Memory B cell (primary cell): ENCODE measurements at regions not wholly inside any gene's neighbourhood (a gene's known extent, or its start where the extent isn't known, plus 50 kb on each side); places are given as distances from the start of the nearest gene placed in this dataset.
"Not testable (repeated sequence)": the region's sequence is repeated elsewhere in the genome, so short reads cannot be mapped to it uniquely, and the experiment has no call there.

Source experiments
- ATAC-seq: fragments of 150-1000 bp; cut with Tn5 transposase; 2 replicates; pipeline ENCODE4 v1.10.0; 2021; ENCODE audit warnings: low read depth, mild to moderate bottlenecking, moderate library complexity
- DNase-seq, 2 donors: peaks; one replicate each; pipeline ENCODE4 v3.0.0; 2022; ENCODE audit warnings: low spot score in 2 of 2
- H3K27ac Mint-ChIP-seq: one replicate; pipeline ENCODE4 v1.8.0; 2022; ENCODE audit warnings: mild to moderate bottlenecking, moderate library complexity, mixed read lengths
- H3K27me3 Mint-ChIP-seq: one replicate; pipeline ENCODE4 v1.8.0; 2022; ENCODE audit warnings: mixed read lengths
- H3K36me3 Mint-ChIP-seq: one replicate; pipeline ENCODE4 v1.8.0; 2022; ENCODE audit warnings: mild to moderate bottlenecking, mixed read lengths
- H3K4me1 Mint-ChIP-seq: one replicate; pipeline ENCODE4 v1.8.0; 2022; ENCODE audit warnings: mixed read lengths
- H3K4me3 Mint-ChIP-seq: one replicate; pipeline ENCODE4 v1.8.0; 2022; ENCODE audit warnings: mild to moderate bottlenecking, moderate library complexity, mixed read lengths
- H3K9me3 Mint-ChIP-seq: one replicate; pipeline ENCODE4 v1.8.0; 2022; ENCODE audit warnings: mixed read lengths

DNA sequence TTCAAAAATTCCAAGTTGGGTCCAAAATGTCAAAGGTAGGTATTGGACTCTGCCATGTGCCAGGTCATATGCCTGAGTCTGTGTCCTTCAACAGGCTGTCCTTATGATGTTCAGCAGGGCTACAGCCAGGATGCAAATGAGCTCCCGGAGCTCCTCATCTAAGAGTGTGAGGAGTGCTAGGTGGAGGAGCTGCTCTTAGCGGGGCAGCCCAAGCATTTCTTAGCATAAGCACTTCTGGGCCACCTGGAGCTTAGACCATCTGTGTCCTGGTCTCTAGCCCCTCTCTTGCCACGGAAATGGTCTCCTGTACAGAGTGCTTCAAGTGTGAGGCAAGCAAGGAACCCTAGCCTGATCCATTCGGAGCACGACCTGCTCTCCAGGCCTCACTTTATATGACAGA, 64.6 kb upstream of the PRR23C start:
- H3K4me1 Mint-ChIP-seq = peaks cover 3% of the 10 kb centered on the region
- no peak for ATAC-seq
- peaks cover 10% of the 10 kb centered on the region for H3K27me3 Mint-ChIP-seq
- no peak overlapping the region for H3K4me3 Mint-ChIP-seq
- no peak overlapping the region for H3K27ac Mint-ChIP-seq
- H3K36me3 Mint-ChIP-seq = no peaks in the 10 kb centered on the region
- DNase-seq = no peak
- no peaks in the 10 kb centered on the region for H3K9me3 Mint-ChIP-seq

- H3K4me1 Mint-ChIP-seq = peaks cover 3% of the 10 kb centered on the region
- peaks cover 10% of the 10 kb centered on the region for H3K27me3 Mint-ChIP-seq
- no peak for DNase-seq
- no peak for ATAC-seq
- H3K4me3 Mint-ChIP-seq = no peak overlapping the region
- no peaks in the 10 kb centered on the region for H3K36me3 Mint-ChIP-seq
- H3K27ac Mint-ChIP-seq = no peak overlapping the region
- H3K9me3 Mint-ChIP-seq = no peaks in the 10 kb centered on the region
Observed at GRCh38 chr3:139110072-139110830, 65.6 kb upstream of the PRR23C start.

DNA sequence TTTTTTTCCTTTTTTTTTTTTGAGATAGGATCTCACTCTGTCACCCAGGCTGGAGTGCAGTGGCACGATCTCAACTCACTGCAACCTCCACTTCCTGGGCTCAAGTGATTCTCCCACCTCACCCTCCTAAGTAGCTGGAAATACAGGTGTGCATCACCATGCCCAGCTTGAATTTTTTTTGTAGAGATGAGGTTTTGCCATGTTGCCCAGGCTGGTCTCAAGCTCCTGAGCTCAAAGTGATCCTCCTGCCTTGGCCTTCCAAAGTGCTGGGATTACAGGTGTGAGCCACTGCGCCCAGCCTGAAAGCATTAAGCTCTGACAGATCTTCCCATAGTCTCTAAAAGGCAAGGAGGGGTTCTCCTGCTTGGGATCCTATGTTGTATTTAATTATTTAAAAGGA, 66.2 kb upstream of the PRR23C start:
- H3K27me3 Mint-ChIP-seq, ATAC-seq, H3K9me3 Mint-ChIP-seq, H3K27ac Mint-ChIP-seq, H3K4me3 Mint-ChIP-seq, H3K4me1 Mint-ChIP-seq, H3K36me3 Mint-ChIP-seq, DNase-seq: not testable (repeated sequence)

- Mint-ChIP-seq H3K27me3 (peaks cover 9% of the 10 kb centered on the region), H3K4me3 (no peak overlapping the region), H3K27ac (no peak overlapping the region), H3K4me1 (peaks cover 3% of the 10 kb centered on the region), H3K9me3 (no peaks in the 10 kb centered on the region), H3K36me3 (no peaks in the 10 kb centered on the region)
- DNase-seq (peak; percentile 7 to 30), ATAC-seq (peak; percentile 49)
Observed at GRCh38 chr3:139111392-139112229, 66.9 kb upstream of the PRR23C start.

- no peak overlapping the region for H3K4me3 Mint-ChIP-seq
- DNase-seq (no peak), ATAC-seq (no peak)
- no peak overlapping the region for H3K27ac Mint-ChIP-seq
- H3K9me3 Mint-ChIP-seq = no peaks in the 10 kb centered on the region
- H3K36me3 Mint-ChIP-seq = no peaks in the 10 kb centered on the region
- peaks cover 7% of the 10 kb centered on the region for H3K27me3 Mint-ChIP-seq
- H3K4me1 Mint-ChIP-seq = peaks cover 3% of the 10 kb centered on the region
Observed at GRCh38 chr3:139112230-139112558, 67.5 kb upstream of the PRR23C start.

- DNase-seq (no peak), ATAC-seq (no peak)
- no peaks in the 10 kb centered on the region for H3K36me3 Mint-ChIP-seq
- peaks cover 7% of the 10 kb centered on the region for H3K27me3 Mint-ChIP-seq
- no peak overlapping the region for H3K27ac Mint-ChIP-seq
- H3K9me3 Mint-ChIP-seq = no peaks in the 10 kb centered on the region
- peaks cover 3% of the 10 kb centered on the region for H3K4me1 Mint-ChIP-seq
- H3K4me3 Mint-ChIP-seq = no peak overlapping the region
Observed at GRCh38 chr3:139113231-139113992, 68.7 kb upstream of the PRR23C start.

DNA sequence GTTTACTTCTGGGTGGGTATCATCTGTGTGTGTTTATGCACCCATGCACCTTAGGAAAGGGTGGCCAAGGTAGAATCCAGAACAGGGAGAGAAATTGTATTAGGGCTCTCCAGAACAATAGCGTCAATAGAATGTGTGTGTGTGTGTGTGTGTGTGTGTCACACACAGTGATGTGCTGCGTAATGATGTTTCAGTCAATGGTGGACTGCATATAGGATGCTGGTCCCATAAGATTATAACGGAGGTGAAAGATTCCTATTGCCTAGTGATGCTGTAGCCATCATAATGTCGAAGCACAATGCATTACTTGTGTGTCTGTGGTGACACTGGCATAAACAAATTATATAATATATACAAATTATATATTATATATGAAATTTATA, 69.3 kb upstream of the PRR23C start:
- Mint-ChIP-seq H3K27me3 (peaks cover 7% of the 10 kb centered on the region), H3K27ac (no peak overlapping the region), H3K36me3 (no peaks in the 10 kb centered on the region), H3K4me3 (no peak overlapping the region), H3K9me3 (no peaks in the 10 kb centered on the region), H3K4me1 (peaks cover 3% of the 10 kb centered on the region)
- no peak for DNase-seq
- ATAC-seq = no peak

DNA sequence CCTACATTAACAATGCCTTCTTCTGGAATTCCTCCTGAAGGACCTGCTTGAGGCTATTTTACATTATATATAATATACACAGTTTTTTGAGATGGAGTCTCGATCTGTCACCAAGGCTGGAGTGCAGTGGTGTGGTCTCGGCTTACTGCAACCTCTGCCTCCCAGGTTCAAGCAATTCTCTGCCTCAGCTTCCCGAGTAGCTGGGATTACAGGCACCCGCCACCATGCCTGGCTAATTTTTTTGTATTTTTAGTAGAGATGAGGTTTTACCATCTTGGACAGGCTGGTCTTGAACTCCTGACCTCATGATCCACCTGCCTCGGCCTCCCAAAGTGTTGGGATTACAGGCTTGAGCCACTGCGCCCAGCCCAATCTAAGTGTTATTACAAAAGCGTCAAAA, 71.9 kb upstream of the PRR23C start:
- ATAC-seq, H3K4me1 Mint-ChIP-seq, H3K4me3 Mint-ChIP-seq, H3K36me3 Mint-ChIP-seq, H3K9me3 Mint-ChIP-seq, H3K27me3 Mint-ChIP-seq, DNase-seq, H3K27ac Mint-ChIP-seq: not testable (repeated sequence)

DNA sequence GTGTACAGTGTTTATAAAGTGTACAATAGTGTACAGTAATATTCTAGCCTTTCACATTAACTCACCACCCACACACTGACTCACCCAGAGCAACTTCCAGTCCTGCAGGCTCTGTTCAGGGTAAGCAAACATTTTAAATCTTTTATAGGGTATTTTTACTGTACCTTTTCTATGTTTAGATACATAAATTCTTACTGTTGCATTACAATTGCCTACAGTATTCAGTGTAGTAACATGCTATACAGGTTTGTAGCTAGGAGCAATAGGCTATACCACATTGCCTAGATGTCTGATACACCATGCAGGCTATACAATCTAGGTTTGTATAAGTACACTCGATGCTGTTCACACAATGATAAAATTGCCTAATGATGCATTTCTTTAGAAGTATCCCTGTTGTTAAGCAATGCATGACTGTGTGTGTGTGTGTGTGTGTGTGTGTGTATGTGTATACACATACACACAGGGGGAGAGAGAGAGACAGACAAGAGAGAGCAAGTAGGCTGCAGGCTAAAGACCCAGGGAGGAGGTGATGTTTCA, 72.5 kb upstream of the PRR23C start:
- Mint-ChIP-seq H3K27ac (no peak overlapping the region), H3K9me3 (no peaks in the 10 kb centered on the region), H3K27me3 (peaks cover 3% of the 10 kb centered on the region), H3K36me3 (no peaks in the 10 kb centered on the region), H3K4me1 (no peaks in the 10 kb centered on the region), H3K4me3 (no peak overlapping the region)
- ATAC-seq (no peak), DNase-seq (no peak)

GRCh38 chr3:139117883-139118760, 73.4 kb upstream of the PRR23C start:
- DNase-seq = no peak
- no peaks in the 10 kb centered on the region for H3K4me1 Mint-ChIP-seq
- H3K9me3 Mint-ChIP-seq = no peaks in the 10 kb centered on the region
- no peak overlapping the region for H3K27ac Mint-ChIP-seq
- H3K36me3 Mint-ChIP-seq = no peaks in the 10 kb centered on the region
- no peak for ATAC-seq
- no peak overlapping the region for H3K4me3 Mint-ChIP-seq
- peaks cover 3% of the 10 kb centered on the region for H3K27me3 Mint-ChIP-seq

DNA sequence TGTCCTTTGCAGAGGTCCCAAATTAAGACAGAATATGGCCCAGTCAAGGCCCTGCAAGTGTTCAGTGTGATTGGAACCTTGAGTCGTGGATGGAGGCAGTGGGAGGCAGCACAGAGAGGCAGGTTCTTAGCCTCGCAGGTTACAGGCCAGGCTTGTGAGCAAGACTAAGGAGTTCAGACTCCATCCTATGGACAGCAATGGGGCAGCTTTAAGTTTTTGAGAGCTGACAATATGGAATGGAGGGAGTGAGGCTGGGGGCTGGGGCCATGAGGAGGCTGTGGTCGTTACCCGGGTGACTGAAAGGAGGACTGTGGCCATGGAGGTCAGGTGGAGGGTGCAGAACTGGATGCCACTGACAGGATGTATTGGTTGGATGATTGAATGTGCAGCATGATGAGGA, 74.1 kb upstream of the PRR23C start:
- H3K27ac Mint-ChIP-seq = no peak overlapping the region
- H3K36me3 Mint-ChIP-seq = no peaks in the 10 kb centered on the region
- DNase-seq = no peak
- H3K27me3 Mint-ChIP-seq = peaks cover 3% of the 10 kb centered on the region
- no peak overlapping the region for H3K4me3 Mint-ChIP-seq
- no peak for ATAC-seq
- H3K9me3 Mint-ChIP-seq = no peaks in the 10 kb centered on the region
- H3K4me1 Mint-ChIP-seq = no peaks in the 10 kb centered on the region

GRCh38 chr3:139119331-139120025, 74.8 kb upstream of the PRR23C start:
- no peak overlapping the region for H3K4me3 Mint-ChIP-seq
- ATAC-seq = no peak

More at GRCh38 chr3:139119331-139120025, 74.8 kb upstream of the PRR23C start:
- H3K27ac Mint-ChIP-seq = no peak overlapping the region
- H3K9me3 Mint-ChIP-seq = no peaks in the 10 kb centered on the region
- DNase-seq = no peak
- no peaks in the 10 kb centered on the region for H3K4me1 Mint-ChIP-seq
- H3K27me3 Mint-ChIP-seq = peaks cover 3% of the 10 kb centered on the region
- no peaks in the 10 kb centered on the region for H3K36me3 Mint-ChIP-seq
